GM19395 (cell line): ENCODE measurements at regions not wholly inside any gene's neighbourhood (a gene's known extent, or its start where the extent isn't known, plus 50 kb on each side); places are given as distances from the start of the nearest gene placed in this dataset.
"Not testable (repeated sequence)": the region's sequence is repeated elsewhere in the genome, so short reads cannot be mapped to it uniquely, and the experiment has no call there.

ENCODE experiments used
- ATAC-seq: cut with Tn5 transposase; IDR thresholded peaks from one replicate; pipeline ENCODE4 v1.9.1; 2021; ENCODE audit warnings: mild to moderate bottlenecking, moderate library complexity; ENCODE audit not compliant: unreplicated experiment

GRCh38 chr3:177449360-177450006 is 252.2 kb upstream of the TBL1XR1 start:
- ATAC-seq = peak; percentile 95

- no peak for ATAC-seq
These were observed 254.0 kb upstream of the TBL1XR1 start for GRCh38 chr3:177451301-177451750.

GRCh38 chr3:177451864-177452830 is 254.9 kb upstream of the TBL1XR1 start:
- ATAC-seq = no peak

GRCh38 chr3:177452831-177453450 is 255.7 kb upstream of the TBL1XR1 start:
- ATAC-seq = no peak

GRCh38 chr3:177453451-177453844 is 256.2 kb upstream of the TBL1XR1 start:
- no peak for ATAC-seq

GRCh38 chr3:177457204-177457603 is 259.9 kb upstream of the TBL1XR1 start:
- not testable (repeated sequence) for ATAC-seq

DNA sequence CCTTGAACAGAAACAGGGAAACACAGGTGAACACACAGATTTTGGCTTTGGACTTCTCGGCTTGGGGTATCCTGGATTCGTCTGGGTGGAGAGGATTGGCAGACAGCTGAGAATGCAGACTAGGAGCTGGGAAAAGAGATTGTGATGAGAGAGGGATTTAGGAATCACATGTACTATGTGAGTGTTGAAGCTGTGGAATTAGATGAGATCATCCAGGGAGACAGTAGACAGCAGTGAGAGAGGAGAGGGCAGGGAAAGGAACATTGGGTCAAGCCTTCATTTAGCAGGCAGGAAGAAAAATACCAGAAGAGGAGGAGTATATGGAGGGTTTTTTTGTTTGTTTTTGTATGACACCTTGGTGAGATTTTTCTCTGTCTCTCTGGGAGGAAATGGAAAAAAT is 262.1 kb upstream of the TBL1XR1 start:
- ATAC-seq = no peak

- ATAC-seq = no peak
These were observed 262.8 kb upstream of the TBL1XR1 start for GRCh38 chr3:177460047-177460446.

GRCh38 chr3:177461765-177462164 is 264.5 kb upstream of the TBL1XR1 start:
- no peak for ATAC-seq

DNA sequence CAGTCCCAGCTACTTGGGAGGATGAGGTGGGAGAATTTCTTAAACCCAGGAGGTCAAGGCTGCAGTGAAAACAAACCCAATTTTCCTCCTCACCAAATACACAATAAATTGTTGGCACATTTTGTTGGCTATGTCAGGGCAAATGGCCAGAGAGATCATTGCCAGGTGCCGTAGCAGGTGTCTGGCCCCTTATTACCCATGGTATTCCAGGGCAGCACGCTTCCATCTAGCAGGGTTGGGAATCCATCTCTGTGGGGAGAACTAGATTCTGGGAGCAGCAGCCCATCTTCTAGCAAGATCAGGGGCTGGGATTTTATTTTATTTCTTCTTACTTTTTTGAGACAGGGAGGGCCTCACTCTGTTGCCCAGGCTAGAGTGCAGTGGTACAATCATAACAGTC is 266.1 kb upstream of the TBL1XR1 start:
- not testable (repeated sequence) for ATAC-seq

GRCh38 chr3:177463863-177464262 is 266.6 kb upstream of the TBL1XR1 start:
- ATAC-seq = no peak

GRCh38 chr3:177464392-177465256 is 267.3 kb upstream of the TBL1XR1 start:
- ATAC-seq = no peak

DNA sequence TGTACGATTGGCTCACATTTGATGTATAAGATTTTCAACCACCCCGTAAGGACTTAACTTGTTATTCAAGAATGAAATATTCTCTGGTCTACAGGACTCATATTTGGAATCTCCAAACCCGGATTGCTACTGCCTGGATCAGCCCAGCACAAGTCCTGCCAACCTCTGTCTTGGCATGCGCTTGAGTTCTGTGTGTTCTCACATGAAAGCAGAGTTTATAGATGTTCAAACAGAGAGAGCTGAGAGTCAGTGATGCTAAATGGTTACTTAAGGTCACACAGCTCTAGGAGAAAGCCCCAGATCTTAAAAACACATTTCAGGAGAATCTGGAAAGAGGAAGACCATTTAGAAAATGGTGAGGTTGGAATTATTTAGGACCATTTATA is 268.0 kb upstream of the TBL1XR1 start:
- no peak for ATAC-seq

DNA sequence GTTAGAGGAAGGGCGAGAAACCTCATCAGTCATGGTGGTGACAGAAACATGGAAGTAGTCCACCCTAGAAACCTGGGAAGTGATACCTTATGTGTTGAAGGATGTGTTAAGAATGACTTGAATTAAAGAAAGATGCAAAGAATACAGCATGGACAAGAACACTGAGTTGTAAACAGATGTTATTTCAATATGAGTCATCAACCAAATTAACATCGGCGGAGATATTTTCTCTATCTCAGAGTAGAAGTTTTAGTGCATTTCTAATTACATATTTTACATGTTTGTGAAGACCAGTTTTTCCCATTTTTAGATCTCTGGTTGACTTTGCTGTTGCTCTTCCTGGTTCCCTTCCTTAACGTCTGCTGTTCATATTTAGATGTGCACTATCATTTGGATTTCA is 268.8 kb upstream of the TBL1XR1 start:
- no peak for ATAC-seq

- not testable (repeated sequence) for ATAC-seq
These were observed 269.3 kb upstream of the TBL1XR1 start for GRCh38 chr3:177466622-177467021.

- no peak for ATAC-seq
These were observed 270.1 kb upstream of the TBL1XR1 start for GRCh38 chr3:177467247-177467985.

DNA sequence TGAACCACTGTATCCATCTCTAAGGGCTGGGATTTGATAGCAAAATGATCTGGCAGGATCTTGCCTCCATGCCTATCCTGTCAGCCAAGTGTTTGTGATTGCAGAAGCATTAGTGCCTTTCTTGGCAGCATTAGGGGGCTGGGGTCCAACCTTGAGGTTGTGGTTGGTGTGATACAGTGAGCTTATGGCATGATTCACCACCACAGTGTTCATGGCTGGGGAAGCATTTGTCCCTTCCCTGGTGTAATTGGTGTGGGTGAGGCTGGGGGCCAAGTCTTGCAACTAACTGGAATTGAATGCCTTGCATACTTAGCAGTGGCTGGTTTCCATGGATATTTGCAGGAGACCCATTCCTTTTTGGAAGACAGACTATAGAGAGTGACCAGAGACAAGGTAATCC is 271.0 kb upstream of the TBL1XR1 start:
- ATAC-seq = no peak

DNA sequence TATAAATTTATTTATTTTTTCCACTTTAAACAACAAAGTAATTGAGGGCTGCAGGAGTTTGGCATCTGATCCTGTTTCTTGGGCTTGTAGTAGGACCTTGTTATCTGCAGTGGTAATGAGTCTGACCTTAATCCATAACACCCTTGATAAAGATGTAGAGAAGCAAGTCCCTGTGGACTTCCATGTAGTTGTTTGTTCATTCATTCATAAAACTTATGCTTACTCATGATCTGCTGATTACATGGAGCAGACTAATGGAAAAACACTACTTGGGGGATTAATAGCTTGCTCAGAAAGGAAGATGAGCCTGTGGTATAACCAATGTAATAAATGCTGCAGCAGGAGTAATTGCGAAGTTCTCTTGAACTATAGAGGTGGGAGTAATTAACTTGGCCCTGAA is 271.5 kb upstream of the TBL1XR1 start:
- no peak for ATAC-seq

DNA sequence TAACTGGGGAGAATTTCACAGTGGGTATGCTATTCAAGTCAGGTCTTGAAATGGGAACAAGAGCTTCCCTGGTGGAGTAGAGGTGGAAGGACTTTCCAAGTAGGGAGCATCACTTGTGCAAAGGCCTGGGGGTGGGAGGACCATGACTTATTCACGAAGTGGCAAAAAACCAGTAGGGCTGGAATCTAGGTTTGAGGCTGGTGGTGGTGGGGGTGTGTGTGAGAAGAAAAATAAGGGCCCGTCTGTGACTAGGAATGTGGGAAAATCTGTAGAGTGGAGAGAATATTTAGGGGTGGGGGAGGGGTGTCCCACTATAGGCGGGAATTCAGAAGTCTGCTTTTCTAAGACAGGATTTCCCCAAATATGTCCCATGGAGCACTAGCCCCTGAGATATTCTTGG is 271.9 kb upstream of the TBL1XR1 start:
- ATAC-seq = no peak
